ENCODE measurements at regions not wholly inside any gene's neighbourhood (a gene's known extent, or its start where the extent isn't known, plus 50 kb on each side); places are given as distances from the start of the nearest gene placed in this dataset.

DNA sequence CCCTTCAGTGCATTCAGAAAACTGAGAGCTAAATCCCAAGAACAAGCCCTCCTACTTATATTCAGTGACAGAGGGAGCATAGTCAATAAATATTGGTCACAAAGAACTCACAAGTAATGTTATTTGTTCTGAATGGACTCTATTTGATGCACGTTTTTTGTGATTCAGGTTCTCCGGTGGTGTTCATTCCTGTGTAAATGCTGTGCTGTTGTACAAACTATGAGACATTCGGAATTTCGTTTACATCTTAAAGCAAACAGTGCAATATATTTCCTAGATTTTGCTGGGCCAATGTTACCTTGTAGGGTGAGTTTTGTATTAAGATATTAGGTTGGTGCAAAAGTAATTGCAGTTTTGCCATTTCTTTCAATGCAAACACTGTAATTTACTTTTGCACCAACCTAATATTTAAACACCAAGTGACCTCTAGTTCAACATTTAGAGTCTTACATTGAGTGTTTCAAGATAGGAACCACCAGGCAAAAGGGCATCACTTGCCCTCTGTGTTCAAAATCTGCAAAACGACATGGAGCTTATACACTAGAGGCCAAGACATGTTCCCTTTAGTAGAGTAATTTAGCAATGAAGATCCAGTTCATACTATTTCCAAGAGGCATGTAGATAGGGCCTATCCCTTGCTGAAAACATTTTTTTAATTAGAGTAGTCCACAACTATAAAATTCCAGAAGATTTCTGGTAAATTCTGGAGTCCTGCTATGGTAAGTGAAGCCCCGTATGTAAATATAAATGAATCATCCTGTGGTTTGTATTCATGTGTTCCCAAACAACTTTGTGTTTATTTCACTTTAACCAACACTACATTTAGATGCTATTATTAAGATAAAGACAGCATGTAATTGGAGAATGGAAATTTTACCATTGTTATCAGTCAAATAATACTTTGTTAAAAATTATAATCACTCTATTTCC is 444.0 kb upstream of the PTGER4 start:
- Histone ChIP-seq H3K9me3 (ENCODE audit: insufficient read depth, low read length) (0 out of 2 replicates have a peak, but pooled peaks cover 4% of the 10 kb centered on the region), H3K9ac (ENCODE audit: low read length) (no peak overlapping the region), H3K27ac (ENCODE audit: low read length) (no peak overlapping the region), H3K4me2 (ENCODE audit: low read length) (no peak overlapping the region), H3K27me3 (ENCODE audit: low read depth, low read length) (no peaks in the 10 kb centered on the region), H3K4me1 (ENCODE audit: low read length) (no peaks in the 10 kb centered on the region), H2AFZ (ENCODE audit: low read depth, low read length) (no peak overlapping the region), H3K36me3 (replicated peaks; ENCODE audit: low read depth, low read length) (peaks cover 5% of the 10 kb centered on the region), H3K79me2 (ENCODE audit: low read length) (no peaks in the 10 kb centered on the region), H3K4me3 (ENCODE audit: low read length) (no peak overlapping the region), H4K20me1 (ENCODE audit: insufficient read depth, low read length) (no peaks in the 10 kb centered on the region)
- TF ChIP-seq EZH2phosphoT487 (IDR thresholded peaks at IDR 0.05; ENCODE audit: low read depth), result no peak
- TF ChIP-seq, protein P1, sequence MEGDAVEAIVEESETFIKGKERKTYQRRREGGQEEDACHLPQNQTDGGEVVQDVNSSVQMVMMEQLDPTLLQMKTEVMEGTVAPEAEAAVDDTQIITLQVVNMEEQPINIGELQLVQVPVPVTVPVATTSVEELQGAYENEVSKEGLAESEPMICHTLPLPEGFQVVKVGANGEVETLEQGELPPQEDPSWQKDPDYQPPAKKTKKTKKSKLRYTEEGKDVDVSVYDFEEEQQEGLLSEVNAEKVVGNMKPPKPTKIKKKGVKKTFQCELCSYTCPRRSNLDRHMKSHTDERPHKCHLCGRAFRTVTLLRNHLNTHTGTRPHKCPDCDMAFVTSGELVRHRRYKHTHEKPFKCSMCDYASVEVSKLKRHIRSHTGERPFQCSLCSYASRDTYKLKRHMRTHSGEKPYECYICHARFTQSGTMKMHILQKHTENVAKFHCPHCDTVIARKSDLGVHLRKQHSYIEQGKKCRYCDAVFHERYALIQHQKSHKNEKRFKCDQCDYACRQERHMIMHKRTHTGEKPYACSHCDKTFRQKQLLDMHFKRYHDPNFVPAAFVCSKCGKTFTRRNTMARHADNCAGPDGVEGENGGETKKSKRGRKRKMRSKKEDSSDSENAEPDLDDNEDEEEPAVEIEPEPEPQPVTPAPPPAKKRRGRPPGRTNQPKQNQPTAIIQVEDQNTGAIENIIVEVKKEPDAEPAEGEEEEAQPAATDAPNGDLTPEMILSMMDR (IDR thresholded peaks at IDR 0.05; ENCODE audit: low read depth, low read length), result no peak

GRCh38 chr5:40233268-40233667 is 446.4 kb upstream of the PTGER4 start:
- H3K9ac ChIP-seq (ENCODE audit: low read length), result no peak overlapping the region
- no peak overlapping the region for H3K27ac ChIP-seq (ENCODE audit: low read length)
- H3K4me2 ChIP-seq (ENCODE audit: low read length), result no peak overlapping the region
- no peaks in the 10 kb centered on the region for H3K4me1 ChIP-seq (ENCODE audit: low read length)
- no peaks in the 10 kb centered on the region for H3K9me3 ChIP-seq (ENCODE audit: insufficient read depth, low read length)
- H3K4me3 ChIP-seq (ENCODE audit: low read length), result no peak overlapping the region
- H3K79me2 ChIP-seq (ENCODE audit: low read length), result no peaks in the 10 kb centered on the region
- no peaks in the 10 kb centered on the region for H4K20me1 ChIP-seq (ENCODE audit: insufficient read depth, low read length)
- H3K36me3 ChIP-seq (replicated peaks; ENCODE audit: low read depth, low read length), result no peaks in the 10 kb centered on the region
- no peak for TF ChIP-seq EZH2phosphoT487 (IDR thresholded peaks at IDR 0.05; ENCODE audit: low read depth)
- TF ChIP-seq, protein P1 (IDR thresholded peaks at IDR 0.05; ENCODE audit: low read depth, low read length), result no peak
- no peak overlapping the region for H2AFZ ChIP-seq (ENCODE audit: low read depth, low read length)
- no peaks in the 10 kb centered on the region for H3K27me3 ChIP-seq (ENCODE audit: low read depth, low read length)

GRCh38 chr5:40227931-40228330 is 451.8 kb upstream of the PTGER4 start:
- no peaks in the 10 kb centered on the region for H4K20me1 ChIP-seq (ENCODE audit: insufficient read depth, low read length)
- H3K27me3 ChIP-seq (ENCODE audit: low read depth, low read length), result no peaks in the 10 kb centered on the region
- H3K4me2 ChIP-seq (ENCODE audit: low read length), result no peak overlapping the region
- no peaks in the 10 kb centered on the region for H3K9me3 ChIP-seq (ENCODE audit: insufficient read depth, low read length)
- H3K9ac ChIP-seq (ENCODE audit: low read length), result no peak overlapping the region
- no peaks in the 10 kb centered on the region for H3K36me3 ChIP-seq (replicated peaks; ENCODE audit: low read depth, low read length)
- H3K4me1 ChIP-seq (ENCODE audit: low read length), result peaks cover 47% of the 10 kb centered on the region
- no peak overlapping the region for H3K27ac ChIP-seq (ENCODE audit: low read length)
- H3K4me3 ChIP-seq (ENCODE audit: low read length), result no peak overlapping the region
- no peaks in the 10 kb centered on the region for H3K79me2 ChIP-seq (ENCODE audit: low read length)
- H2AFZ ChIP-seq (ENCODE audit: low read depth, low read length), result no peak overlapping the region
- TF ChIP-seq EZH2phosphoT487 (IDR thresholded peaks at IDR 0.05; ENCODE audit: low read depth), result no peak
- TF ChIP-seq, protein P1 (IDR thresholded peaks at IDR 0.05; ENCODE audit: low read depth, low read length), result no peak

GRCh38 chr5:40227366-40227765 is 452.3 kb upstream of the PTGER4 start:
- H3K4me1 ChIP-seq (ENCODE audit: low read length), result peaks cover 52% of the 10 kb centered on the region
- TF ChIP-seq, protein P1 (IDR thresholded peaks at IDR 0.05; ENCODE audit: low read depth, low read length), result no peak
- TF ChIP-seq EZH2phosphoT487 (IDR thresholded peaks at IDR 0.05; ENCODE audit: low read depth), result no peak

More at GRCh38 chr5:40227366-40227765, 452.3 kb upstream of the PTGER4 start:
- no peak overlapping the region for H2AFZ ChIP-seq (ENCODE audit: low read depth, low read length)
- no peaks in the 10 kb centered on the region for H4K20me1 ChIP-seq (ENCODE audit: insufficient read depth, low read length)
- H3K9me3 ChIP-seq (ENCODE audit: insufficient read depth, low read length), result no peaks in the 10 kb centered on the region
- H3K27me3 ChIP-seq (ENCODE audit: low read depth, low read length), result no peaks in the 10 kb centered on the region
- peak overlapping the region; percentile 69; the same call in 1 of the 2 replicates for H3K9ac ChIP-seq (ENCODE audit: low read length)
- no peak overlapping the region for H3K4me3 ChIP-seq (ENCODE audit: low read length)
- peak overlapping the region; percentile 86; the same call in 1 of the 2 replicates for H3K4me2 ChIP-seq (ENCODE audit: low read length)
- peak overlapping the region; percentile 97; the same call in 1 of the 2 replicates for H3K27ac ChIP-seq (ENCODE audit: low read length)
- H3K36me3 ChIP-seq (replicated peaks; ENCODE audit: low read depth, low read length), result no peaks in the 10 kb centered on the region
- no peaks in the 10 kb centered on the region for H3K79me2 ChIP-seq (ENCODE audit: low read length)

Data from OCI-LY3 (cell line).